ENCODE measurements at regions not wholly inside any gene's neighbourhood (a gene's known extent, or its start where the extent isn't known, plus 50 kb on each side); places are given as distances from the start of the nearest gene placed in this dataset.

DNA sequence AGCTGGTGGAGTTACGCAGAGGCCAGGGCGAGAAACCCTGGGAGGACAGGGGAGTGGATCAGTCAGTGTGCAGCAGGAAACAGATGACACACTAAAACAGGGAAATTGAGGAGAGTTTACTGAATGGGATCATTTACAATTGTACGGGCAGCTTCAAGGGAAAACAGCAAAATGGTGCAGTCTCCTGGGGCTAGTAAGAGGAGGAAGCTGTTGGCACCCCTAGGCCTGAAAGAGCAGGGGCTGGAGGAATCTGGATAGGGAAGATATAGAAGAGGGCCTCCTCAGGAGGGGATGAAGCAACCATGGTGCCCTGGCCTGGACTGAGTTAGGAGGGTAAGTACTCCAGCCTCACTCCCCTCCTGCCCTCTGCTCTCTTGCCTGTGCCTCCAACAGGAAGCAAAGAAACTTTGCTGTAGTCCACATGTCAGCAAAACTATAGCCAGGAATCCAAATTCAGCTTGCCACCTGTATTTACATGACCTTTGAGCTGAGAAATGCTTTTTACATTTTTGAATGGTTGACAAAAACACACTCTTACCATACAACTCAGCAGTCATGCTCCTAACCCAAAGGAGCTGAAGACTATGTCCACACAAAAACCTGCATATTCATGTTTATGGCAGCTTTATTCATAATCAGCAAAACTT lies 52.3 kb upstream of the OPN4 start:
- no peak for TF ChIP-seq CEBPB (IDR thresholded peaks at IDR 0.05)
- no peak for TF ChIP-seq FOXM1 (IDR thresholded peaks at IDR 0.05; ENCODE audit: borderline replicate concordance, low read depth)
- TF ChIP-seq, protein P1, sequence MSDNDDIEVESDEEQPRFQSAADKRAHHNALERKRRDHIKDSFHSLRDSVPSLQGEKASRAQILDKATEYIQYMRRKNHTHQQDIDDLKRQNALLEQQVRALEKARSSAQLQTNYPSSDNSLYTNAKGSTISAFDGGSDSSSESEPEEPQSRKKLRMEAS (IDR thresholded peaks at IDR 0.05): no peak
- no peak for TF ChIP-seq YY1 (IDR thresholded peaks at IDR 0.05; ENCODE audit: low read depth)
- no peak for TF ChIP-seq TCF12 (IDR thresholded peaks at IDR 0.05; ENCODE audit: low read depth)
- no peak for TF ChIP-seq TEAD4 (IDR thresholded peaks at IDR 0.05)
- TF ChIP-seq, protein P2, sequence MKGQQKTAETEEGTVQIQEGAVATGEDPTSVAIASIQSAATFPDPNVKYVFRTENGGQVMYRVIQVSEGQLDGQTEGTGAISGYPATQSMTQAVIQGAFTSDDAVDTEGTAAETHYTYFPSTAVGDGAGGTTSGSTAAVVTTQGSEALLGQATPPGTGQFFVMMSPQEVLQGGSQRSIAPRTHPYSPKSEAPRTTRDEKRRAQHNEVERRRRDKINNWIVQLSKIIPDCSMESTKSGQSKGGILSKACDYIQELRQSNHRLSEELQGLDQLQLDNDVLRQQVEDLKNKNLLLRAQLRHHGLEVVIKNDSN (IDR thresholded peaks at IDR 0.05): no peak

DNA sequence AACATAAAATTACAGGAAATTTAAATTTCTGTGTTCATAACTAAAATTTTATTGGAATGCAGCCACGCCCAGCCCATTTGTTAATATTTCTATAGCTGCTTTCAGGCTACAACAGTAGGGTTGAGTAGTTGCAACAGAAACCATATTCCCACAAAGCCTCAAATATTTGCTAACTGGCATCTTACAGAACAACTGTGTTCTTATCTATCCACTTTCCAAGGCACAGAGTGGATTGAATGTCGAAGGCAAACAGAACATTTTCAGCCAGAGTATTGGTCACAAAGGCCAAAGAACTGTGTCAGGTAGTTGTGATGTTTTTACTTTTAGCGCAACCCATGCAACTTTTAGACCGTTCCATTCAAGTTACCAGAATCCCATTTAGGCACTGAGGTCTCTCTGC lies 51.1 kb upstream of the OPN4 start:
- TF ChIP-seq, protein P3, sequence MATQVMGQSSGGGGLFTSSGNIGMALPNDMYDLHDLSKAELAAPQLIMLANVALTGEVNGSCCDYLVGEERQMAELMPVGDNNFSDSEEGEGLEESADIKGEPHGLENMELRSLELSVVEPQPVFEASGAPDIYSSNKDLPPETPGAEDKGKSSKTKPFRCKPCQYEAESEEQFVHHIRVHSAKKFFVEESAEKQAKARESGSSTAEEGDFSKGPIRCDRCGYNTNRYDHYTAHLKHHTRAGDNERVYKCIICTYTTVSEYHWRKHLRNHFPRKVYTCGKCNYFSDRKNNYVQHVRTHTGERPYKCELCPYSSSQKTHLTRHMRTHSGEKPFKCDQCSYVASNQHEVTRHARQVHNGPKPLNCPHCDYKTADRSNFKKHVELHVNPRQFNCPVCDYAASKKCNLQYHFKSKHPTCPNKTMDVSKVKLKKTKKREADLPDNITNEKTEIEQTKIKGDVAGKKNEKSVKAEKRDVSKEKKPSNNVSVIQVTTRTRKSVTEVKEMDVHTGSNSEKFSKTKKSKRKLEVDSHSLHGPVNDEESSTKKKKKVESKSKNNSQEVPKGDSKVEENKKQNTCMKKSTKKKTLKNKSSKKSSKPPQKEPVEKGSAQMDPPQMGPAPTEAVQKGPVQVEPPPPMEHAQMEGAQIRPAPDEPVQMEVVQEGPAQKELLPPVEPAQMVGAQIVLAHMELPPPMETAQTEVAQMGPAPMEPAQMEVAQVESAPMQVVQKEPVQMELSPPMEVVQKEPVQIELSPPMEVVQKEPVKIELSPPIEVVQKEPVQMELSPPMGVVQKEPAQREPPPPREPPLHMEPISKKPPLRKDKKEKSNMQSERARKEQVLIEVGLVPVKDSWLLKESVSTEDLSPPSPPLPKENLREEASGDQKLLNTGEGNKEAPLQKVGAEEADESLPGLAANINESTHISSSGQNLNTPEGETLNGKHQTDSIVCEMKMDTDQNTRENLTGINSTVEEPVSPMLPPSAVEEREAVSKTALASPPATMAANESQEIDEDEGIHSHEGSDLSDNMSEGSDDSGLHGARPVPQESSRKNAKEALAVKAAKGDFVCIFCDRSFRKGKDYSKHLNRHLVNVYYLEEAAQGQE (IDR thresholded peaks at IDR 0.05; ENCODE audit: low read depth): no peak
- TF ChIP-seq, protein P2 (IDR thresholded peaks at IDR 0.05): no peak
- TF ChIP-seq ZBTB7A (IDR thresholded peaks at IDR 0.05; ENCODE audit: low read depth): no peak
